A204.1 (cell line): ENCODE measurements at regions not wholly inside any gene's neighbourhood (a gene's known extent, or its start where the extent isn't known, plus 50 kb on each side); places are given as distances from the start of the nearest gene placed in this dataset.

Source experiments
- FAIRE-seq: peaks from 2 replicates; lab custom pipeline; 2012; peaks lifted over from hg19 to GRCh38; lab: Jason Lieb, UNC

DNA sequence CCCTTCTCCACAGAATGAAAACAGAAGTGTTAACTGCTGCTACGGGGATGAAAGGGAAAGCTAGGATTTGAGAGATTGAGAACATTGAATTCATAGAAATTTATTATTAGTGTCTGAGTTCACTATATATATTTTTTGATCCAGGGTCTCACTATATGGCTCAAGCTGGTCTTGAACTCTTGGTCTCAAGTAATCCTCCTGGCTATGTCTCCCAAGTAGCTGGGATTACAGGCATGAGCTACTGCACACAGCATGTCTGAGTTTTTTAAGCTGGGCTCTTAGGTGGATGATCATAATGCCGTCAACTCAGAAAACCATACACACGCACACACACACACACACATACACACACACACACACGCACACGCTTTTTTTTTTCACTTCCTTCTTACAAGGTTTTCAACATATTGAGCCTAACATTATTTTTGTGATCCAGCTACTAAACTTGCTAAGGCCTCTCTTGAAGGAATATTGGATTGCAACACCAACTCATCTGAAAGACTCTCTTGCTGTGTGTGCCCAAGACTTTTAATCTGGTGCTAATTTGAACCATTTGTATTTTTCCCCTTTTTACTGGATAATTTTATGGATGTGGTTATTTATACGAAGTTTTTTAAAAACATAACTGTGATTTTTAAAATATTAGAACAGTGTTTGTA lies 1045.4 kb downstream of the DTWD2 start:
- no peak for FAIRE-seq

DNA sequence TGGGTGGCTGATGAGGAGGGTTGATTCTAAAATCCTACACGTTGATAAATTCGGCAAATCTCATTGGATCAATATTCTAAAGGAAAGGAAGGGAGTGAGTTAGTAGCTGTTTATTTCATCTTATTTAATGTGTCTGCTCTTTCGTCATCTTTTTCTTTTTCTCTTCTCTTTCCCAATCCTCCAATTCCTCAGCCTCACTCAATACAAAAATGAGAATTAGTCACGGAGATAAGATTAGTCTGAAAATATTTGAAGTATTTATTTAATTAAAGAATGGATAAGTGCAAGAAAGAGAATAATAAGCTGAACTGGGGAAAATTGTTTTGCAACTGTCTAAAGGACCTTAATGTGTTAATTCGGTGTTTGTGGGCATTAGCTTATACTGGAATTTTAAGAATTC lies 1095.1 kb downstream of the DTWD2 start:
- FAIRE-seq, result no peak

DNA sequence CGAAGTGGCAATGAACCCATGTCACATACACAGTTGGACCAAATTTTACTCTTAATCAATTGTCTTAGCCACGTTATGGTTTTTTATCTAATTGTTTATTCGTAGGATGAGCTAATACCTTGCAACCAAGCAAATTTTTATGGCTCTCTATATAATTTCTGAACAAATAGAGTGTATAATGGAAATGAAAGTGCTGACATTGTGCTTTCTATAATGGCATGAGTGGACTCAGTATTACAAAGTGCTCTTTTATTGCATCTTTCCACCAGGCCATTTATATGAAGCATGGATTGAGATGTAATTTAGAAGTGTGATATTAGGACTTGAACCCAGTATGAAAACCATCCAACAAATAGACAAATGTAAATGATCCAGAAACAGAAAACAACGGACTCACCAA lies 1096.0 kb downstream of the DTWD2 start:
- FAIRE-seq, result no peak

DNA sequence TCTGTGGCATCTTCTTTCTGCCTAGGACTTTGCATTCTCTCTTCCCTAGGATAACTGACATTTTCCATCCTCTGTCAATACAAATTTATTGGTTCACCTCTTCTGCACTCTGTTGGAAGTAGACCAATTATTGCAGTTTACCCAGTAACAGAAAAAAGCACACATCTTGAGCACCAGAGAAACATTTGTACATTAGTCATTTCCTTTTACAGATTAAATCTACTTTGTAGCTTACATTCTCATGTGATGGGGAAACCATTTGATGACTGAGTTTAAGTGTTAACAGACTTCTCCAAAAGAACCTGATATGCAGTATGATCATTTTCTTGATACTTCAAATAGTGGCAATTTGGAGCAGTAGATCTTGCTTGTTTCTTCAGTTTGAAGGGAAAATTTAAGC lies 1098.8 kb downstream of the DTWD2 start:
- FAIRE-seq, result no peak

DNA sequence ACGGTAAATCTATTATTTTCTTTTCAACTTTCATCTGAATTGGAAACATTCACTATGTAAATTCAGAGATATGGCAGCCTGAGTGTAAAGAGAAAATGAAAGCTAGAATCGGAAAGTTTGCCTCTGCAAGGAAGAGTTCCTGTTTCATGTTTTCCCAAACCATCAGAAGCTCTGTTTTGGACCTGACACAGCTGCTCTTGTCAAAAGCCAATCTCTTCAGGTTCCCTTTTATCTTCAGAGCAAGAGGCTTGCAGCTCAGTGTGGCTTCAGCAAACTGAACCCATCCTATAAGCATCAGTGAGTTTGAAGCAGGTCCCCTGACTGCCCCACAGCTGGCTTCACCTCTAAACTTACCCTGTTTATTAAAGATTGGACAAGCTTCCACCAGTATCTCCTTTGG lies 1099.7 kb downstream of the DTWD2 start:
- FAIRE-seq, result peak; percentile 37

DNA sequence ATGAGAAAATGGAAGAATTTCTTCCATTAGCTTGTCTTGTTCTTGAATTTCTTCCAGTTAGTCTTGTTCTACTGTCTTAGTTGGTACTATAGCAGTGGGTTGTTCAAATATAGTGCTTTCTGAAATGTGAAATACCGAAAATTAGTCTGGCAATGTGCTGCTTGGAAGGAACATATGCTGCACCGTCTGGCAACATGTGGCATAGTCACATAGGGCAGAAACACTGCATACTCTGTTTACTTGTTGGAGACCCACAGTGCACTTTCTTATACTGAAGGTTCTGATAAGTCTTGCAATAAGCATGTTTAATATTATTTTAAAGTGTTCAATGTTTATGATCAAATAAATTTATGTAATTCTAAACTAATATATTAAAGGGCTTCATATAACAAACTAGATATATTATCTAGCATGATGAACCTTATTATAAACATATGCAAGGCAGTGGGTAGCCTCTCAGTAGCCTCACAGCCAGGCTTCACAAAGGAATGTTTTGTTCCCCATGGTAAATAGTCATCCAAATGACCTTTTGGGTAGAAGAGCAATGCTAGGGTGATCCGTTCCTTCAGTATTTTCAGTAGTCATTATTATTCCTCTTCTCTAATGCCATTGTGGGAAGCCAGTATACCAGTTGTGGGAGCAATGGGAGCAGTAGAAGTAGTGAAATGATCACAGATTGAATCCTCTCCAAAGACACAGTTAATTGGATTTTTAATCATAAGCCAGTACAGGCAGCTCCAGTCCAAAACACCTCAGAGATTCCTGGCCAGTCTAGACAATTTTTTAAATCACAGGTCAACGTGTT lies 1106.7 kb downstream of the DTWD2 start:
- FAIRE-seq, result no peak

DNA sequence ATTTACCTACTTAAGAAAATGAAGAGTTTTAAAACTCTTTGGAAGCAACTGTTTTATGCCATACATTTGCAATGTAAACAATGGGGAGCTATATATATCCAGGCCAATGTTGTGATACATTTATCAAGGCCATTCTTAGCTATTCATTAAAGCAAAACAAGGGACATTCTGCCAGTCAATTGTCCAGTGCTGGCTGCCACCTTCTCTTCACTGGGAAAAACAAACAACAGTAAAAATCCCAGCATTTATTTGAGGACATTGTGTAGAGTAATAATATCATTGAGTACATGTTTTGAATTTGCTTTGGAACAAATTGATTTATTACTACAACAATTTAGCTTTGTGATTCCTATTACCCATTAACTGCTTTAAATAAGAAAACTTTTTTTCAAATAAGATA lies 1107.4 kb downstream of the DTWD2 start:
- FAIRE-seq, result no peak

DNA sequence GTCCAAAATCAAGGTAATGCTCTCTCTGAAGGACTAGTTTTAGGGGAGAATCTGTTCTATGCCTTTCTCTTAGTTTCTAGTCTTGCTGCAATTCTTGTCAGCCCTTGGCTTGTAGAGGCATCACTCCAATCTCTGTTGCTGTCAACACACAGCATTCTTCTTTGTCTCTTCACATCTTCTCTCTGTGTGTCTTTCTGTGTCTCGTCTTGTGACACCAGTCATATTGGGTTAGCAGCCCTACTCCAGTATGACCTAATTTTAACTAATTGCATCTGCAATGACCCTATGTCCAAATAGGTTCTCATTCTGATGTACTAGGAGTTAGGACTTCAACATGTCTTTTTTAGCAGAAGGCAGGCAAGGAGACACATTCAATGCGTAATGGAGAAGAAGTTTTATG lies 1110.6 kb downstream of the DTWD2 start:
- no peak for FAIRE-seq

DNA sequence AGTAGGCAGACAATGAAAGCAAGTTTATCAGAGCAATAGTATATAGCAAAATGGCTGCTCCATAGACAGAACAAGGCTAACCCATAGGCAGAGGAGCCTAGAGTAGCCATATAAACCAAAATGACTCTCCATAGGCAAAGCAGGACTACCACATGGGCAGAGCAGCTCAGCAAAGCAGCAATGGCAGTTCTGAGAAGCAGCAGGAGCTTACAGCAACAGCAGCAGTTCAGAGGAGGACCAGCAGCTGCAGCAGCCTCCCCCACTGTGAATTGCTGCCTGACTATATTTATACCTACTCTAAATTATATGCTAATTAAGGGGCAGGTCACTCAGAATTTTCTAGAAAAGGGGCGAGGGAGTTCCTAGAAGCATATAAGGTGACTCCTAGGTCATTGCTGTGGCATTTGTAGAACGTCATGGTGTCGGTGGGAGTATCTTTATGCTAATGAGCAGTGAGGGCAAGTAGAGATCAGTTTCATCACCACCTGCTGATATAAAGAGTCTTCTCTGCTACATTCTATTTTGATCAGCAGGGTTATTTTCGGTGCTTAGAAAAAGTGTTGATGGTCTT lies 1115.5 kb downstream of the DTWD2 start:
- no peak for FAIRE-seq

DNA sequence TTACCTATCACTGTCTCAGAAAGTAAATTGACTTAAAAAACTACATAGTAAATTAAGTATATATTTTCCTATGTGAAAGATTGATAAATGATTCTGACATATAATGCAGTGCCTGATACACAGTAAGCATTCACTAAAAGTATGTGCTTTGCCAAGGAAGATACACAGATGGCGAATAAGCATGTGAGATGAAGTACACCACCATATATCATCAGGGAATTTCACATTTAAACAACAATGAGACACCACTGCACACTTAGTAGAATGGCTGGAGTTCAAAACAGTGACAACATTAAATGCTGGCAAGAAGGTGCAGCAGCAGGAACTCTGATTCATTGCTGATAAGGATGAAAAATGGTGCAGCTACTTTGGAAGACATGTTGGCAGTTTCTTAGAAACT lies 1118.8 kb downstream of the DTWD2 start:
- no peak for FAIRE-seq

DNA sequence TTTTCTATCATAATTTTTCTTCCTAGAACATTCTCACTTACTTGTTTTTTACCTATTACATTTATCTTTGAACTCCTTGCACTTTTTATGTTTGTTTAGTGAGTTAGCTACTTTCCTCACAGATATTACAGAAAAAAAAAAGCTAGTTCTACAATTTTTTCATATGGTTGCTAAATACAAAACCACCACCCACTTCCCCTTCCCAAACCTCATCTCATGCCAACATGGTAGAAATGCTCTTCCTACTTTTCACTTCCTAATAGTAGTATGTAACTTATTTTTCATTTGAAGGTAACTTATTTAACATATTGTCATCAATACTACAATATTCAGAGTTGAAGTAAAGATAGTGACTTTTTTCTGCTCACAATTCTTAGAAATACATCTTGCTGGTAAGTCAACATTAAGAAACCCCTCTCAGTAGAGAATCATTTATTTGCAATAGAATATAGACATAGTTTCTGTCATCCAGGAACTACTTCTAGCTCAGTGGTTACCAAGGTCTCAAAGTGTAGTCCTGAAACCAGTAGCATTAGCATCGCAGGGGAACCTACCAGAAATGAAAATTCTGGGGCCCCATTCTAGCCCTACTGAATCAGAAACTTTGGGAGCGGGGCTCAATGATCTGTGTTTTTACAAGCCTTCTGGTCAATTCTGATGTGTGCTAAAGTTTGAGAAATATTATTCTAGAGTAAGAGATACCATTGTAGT lies 1124.6 kb downstream of the DTWD2 start:
- FAIRE-seq, result no peak

DNA sequence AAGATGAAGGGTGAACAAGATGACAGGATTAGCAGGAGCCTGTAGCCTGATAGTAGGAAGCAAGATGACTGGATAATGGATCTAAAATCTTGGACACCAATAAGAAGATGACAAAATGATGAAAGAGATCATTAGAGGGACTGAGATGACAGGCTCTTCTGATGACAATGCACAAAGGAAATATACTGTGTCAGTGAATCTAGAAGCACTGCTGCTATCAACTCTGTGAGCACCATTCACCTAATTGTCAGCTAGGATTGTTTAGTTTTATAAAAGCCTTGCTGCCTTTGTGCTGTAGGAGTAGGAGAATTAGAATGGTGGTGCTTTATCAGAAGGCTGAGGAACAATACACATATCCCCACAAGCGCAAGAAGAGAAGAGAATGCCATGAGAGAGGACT lies 1127.8 kb downstream of the DTWD2 start:
- FAIRE-seq, result no peak

DNA sequence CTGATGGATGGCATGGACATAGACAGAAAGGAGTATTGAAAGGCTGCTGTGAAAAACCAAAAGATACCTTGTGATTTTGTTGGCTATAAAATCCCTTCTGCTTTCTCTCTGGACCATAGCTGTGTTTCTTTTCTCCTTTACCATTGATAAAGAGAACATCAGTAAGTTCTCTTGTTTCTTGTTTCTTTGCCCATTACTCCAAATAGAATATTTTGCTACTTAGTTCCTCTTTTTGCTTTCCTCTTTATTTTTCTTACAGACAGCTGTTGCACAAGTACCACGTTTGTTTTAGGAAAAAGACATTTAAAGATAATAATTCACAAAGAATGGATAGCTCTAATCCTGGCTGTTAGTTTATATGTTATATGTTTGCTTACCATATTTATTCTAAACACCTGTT lies 1129.2 kb downstream of the DTWD2 start:
- FAIRE-seq, result no peak

DNA sequence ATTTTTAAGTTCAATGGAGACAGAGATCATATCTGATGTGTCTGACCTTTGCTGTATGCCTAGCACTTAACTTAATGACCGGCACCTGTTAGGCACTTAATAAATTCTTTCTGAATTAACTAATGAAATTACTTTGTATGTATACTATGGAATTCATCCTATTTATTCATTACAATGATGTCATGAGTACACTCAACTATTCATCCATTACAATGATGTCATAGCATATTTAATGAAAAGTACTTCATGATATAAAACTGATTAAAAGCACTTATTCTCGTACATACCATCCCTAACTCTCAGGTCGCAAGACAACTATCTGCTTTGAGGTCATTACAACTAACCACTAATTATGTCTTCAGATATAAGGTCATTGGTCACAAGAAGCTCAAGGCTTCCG lies 1131.6 kb downstream of the DTWD2 start:
- no peak for FAIRE-seq

DNA sequence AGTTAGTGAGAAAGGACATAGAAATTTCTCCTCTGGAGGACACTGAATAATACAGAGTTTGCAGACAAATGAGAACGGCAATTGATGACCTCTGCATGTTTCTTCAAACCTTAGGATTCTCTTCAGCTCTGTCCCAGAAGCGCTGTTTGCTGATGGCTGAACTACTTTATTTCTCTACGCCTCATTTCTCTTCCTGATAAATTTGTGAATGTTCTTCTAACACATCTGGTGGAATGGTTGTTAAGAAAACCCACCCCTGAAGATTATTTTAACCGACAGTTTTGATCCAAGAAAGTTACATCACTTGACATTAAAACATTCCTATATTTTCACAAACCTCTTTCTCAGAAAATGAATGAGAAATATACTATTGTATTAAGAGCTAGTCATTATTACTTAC lies 1150.6 kb downstream of the DTWD2 start:
- no peak for FAIRE-seq

DNA sequence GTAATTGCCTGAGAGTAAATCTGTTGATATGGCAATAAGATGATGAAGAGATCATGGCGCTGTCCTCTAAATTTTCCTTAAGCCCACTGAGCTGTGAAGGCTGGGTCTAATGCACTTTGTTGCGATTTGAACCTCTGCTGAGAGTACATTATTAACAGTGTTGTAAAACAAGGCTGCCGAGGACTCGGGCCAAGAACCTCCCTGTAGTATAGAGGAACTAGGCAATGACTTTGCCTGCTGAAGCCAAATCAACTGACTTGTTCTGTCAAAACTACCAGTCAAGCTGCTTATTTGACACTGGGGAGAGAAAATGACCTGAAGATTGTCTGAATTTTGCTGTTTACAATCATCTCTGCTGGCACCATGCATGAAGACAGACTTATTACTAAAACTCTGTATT lies 1154.7 kb downstream of the DTWD2 start:
- FAIRE-seq, result no peak

DNA sequence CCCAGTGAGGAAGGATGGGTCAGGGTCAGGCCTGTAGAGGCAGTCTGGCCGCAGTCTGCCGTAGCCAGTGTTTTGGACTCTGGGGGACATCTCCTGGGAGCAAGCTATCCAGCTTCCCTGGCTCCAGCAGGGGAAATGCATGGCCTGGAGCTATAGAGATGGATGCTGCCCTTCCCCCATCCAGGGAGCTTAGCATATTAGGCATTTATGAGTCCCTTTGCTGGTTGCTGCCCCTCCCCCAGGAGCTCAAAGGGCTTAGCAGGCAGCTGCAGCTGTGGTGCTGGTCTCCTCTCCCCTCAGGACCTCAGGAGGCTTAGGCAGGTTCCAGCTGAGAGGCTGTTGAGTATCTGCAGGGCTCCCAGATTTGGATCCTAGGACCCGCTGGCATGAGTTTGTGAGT lies 1158.7 kb downstream of the DTWD2 start:
- no peak for FAIRE-seq

DNA sequence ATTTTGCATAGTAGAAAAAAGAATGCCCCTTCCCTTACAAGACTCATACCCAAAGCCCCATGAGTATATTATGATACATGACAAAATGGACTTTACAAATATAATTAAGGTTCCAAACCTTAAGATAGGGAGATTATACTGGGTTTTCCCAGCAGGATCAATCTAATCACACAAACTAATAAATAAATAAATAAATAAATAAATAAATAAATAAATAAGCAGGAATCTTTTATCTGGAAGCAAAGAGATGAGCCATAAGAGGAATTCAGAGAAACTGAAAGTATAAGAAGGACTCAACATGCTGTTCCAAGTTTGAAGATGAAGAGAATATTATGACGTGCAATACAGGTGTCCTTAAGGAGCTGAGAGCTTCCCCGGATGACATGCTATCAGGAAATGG lies 1174.5 kb downstream of the DTWD2 start:
- no peak for FAIRE-seq

DNA sequence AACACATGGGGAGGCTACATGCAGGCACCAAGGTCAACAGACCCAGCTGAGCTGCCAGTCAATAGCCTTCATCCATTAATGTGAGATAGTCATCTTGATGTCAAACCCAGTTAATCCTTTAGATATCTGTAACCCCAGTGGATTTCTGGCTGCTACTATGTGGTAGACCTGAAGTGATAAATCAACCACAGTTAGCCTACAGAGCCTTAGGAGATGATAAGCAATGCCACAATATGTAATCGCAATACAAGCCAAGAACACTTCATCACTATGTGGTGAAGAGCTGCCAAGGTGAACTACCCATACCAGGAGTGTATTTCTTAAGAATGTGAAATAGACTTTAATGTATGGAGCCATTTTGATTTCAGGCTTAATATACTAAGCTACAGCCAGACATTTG lies 1175.5 kb downstream of the DTWD2 start:
- FAIRE-seq, result no peak

DNA sequence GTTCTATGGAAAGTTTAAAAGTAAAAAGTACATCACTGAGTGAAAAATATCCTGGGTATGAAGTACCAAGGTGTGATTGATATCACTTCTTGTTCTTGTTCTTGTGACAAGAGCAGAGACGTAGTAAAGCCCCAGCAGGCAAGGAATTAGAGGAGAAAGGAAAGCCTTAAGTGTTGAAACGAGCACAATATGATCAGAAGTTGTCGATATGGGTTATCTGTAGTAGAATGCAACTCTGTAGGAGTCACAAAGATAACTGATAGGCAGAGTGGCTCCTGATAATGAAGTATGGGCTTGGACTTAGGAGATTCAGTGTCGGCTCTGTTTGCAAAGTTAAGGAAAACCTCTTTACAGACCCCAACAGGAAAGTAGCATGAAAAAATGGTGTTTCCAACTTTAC lies 1179.1 kb downstream of the DTWD2 start:
- no peak for FAIRE-seq

DNA sequence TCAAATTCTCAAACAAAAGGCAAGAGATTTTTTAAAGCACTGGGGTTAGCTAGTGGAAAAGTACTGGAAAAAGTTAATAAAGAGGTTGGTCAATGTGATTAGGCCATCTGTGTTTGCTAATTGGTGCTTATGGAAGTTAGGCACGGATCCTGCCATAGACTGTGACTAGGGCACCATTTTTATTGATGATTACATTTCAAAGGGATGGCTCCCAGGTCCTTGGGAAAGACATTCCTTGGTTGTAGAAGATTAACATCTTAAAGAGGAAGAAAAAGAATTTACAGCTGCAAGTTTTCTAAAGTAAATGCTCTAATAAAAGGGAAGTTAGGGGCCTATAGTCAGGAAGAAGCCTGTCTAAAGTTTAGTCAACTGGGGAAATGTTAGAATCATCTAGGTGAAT lies 1183.3 kb downstream of the DTWD2 start:
- FAIRE-seq, result no peak

DNA sequence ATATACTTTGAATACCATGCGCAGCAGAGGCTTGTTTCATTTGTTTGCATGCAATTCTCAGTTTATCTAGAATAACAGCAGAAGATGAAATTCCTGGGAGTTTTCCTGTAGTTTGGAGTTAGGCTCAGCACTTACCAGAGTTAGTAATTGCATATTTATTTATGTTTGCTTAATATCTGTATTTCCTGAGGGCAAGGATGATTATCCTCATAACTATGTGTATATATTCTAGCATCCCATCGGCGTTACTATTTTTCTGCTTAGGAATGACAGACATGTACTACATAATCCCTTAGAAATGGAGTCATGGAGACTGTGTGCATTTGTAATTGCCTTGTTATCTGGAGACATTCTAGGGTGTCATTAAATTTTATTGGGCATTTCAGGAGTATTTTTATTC lies 1184.8 kb downstream of the DTWD2 start:
- FAIRE-seq, result no peak

DNA sequence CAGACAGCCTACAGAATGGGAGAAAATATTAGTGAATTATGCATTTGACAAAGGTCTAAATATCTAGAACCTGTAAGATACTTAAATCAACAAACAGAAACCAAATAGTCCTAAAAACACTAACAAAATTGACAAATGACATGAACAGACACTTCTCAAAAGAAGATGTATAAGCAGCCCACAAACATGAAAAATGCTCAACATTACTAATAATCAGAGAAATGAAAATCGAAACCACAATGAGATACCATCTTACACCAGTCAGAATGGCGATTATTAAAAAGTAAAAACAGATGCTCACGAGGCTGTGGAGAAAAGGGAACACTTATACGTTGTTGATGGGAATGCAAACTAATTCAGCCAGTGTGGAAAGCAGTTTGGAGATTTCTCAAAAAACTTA lies 1186.8 kb downstream of the DTWD2 start:
- no peak for FAIRE-seq
